Stomach (tissue), 4 donors: ENCODE measurements at regions not wholly inside any gene's neighbourhood (a gene's known extent, or its start where the extent isn't known, plus 50 kb on each side); places are given as distances from the start of the nearest gene placed in this dataset.

ENCODE experiments used
- EP300 ChIP-seq: sonication (generic); formaldehyde crosslinking; IDR thresholded peaks from one replicate; pipeline ENCODE4 v1.6.1; 2017; ENCODE audit warnings: antibody characterized with exemption
- POLR2A ChIP-seq, 4 donors: fragments of 450-650 bp; IDR thresholded peaks; one replicate each; pipeline ENCODE4 v1.6.1; 2016; ENCODE audit warnings: antibody characterized with exemption in 4 of 4, control low read depth in 2 of 4, mild to moderate bottlenecking in 1 of 4, moderate library complexity in 1 of 4
- POLR2AphosphoS5 ChIP-seq, 3 donors: sonication (generic); formaldehyde crosslinking; IDR thresholded peaks; one replicate each; pipeline ENCODE4 v1.6.1; 2016; ENCODE audit warnings: antibody characterized with exemption in 3 of 3
- TF ChIP-seq, protein P1 (sequence below), 7 experiments: fragments of 450-650 bp in 4 of 7; fragments of 200-600 bp in 3 of 7; sonication (generic) in 3 of 7; IDR thresholded peaks; one replicate each; pipeline ENCODE4 v1.5.1; 2016 to 2019; ENCODE audit warnings: antibody characterized with exemption in 7 of 7, control low read depth in 2 of 7, mild to moderate bottlenecking in 1 of 7

- TF ChIP-seq, protein P1, sequence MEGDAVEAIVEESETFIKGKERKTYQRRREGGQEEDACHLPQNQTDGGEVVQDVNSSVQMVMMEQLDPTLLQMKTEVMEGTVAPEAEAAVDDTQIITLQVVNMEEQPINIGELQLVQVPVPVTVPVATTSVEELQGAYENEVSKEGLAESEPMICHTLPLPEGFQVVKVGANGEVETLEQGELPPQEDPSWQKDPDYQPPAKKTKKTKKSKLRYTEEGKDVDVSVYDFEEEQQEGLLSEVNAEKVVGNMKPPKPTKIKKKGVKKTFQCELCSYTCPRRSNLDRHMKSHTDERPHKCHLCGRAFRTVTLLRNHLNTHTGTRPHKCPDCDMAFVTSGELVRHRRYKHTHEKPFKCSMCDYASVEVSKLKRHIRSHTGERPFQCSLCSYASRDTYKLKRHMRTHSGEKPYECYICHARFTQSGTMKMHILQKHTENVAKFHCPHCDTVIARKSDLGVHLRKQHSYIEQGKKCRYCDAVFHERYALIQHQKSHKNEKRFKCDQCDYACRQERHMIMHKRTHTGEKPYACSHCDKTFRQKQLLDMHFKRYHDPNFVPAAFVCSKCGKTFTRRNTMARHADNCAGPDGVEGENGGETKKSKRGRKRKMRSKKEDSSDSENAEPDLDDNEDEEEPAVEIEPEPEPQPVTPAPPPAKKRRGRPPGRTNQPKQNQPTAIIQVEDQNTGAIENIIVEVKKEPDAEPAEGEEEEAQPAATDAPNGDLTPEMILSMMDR (IDR thresholded peaks at IDR 0.05) = no peak
- no peak for TF ChIP-seq POLR2A (IDR thresholded peaks at IDR 0.05)
- no peak for TF ChIP-seq EP300
- no peak for TF ChIP-seq POLR2AphosphoS5 (IDR thresholded peaks at IDR 0.05)
Measured at GRCh38 chrX:9390121-9390520, 74.7 kb upstream of the TBL1X start.
